T-helper 1 cell treated with Interleukin-12 subunit alpha and Interleukin-12 subunit beta and Interleukin-4 antibody, amounts not matched to agents 30 ng/mL and 1 ng/mL, for 36 hours (primary cell): ENCODE measurements at regions not wholly inside any gene's neighbourhood (a gene's known extent, or its start where the extent isn't known, plus 50 kb on each side); places are given as distances from the start of the nearest gene placed in this dataset.

Experiments
- intact Hi-C: fragments of 100-400 bp; cut with micrococcal nuclease; formaldehyde crosslinking; loops from one replicate; pipeline ENCODE4 v1.15.1; 2024

GRCh38 chr4:57278780-57279179 is 168.6 kb upstream of the IGFBP7 start:
- intact Hi-C loops: no loop called here

DNA sequence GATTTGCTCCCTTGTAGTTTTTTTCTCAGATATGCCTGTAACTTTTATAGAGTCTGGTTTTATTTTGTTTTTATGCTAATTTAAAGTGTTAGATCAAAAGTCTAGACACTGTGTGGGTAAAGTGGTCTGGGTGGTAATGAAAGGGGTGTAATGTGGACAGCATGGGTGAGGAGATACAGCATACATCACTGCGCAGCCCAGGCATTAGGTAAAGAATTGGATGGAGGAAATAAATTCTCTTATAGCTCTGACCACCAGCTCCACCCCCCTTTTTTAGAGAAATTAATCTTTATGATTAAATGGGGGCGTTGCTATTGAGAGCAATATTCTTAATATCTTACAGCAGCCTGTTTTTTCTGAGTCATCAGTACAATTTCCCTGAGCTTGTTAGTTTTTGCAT is 163.9 kb upstream of the IGFBP7 start:
- intact Hi-C loops: no loop called here

DNA sequence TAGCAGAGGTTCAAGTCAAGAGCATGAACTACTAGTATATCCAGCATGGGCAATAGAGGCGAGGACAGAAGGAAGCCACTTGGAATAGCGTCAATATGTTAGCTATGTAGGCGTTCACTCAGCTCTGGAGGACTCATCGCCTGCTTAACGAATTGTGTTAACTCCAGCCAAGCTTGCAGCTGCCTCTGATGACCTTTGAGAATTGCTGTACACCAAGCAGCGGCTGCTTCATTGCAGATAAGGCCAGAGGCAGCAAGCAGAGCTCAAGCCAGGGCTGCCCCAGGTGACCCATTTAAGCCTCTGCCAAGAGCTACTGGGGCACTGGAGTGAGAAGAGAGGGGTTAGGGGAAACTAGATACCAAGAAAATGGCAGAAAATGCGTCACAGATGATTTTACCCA is 160.2 kb upstream of the IGFBP7 start:
- intact Hi-C loops: no loop called here

GRCh38 chr4:57265831-57266582 is 155.8 kb upstream of the IGFBP7 start:
- intact Hi-C loops: no loop called here

DNA sequence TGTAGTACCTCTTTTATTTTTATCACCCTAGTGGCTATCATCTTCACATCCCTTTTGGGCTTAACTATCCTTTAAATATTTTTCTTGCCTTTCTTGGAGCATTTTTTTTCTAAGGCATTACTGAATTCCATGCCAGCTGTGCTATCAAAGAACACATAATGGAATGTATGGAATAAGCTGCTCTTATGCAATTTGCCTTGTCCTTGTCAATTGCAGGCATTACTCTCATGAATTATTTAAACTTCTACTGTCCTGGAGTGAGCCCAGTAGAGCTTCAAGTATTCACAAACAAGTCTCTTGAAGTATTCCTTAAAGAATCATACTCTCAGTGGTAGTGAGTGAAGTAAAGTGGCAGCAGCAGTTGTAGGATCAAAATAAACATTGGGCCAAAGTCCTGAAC is 144.6 kb upstream of the IGFBP7 start:
- intact Hi-C loops: no loop called here

DNA sequence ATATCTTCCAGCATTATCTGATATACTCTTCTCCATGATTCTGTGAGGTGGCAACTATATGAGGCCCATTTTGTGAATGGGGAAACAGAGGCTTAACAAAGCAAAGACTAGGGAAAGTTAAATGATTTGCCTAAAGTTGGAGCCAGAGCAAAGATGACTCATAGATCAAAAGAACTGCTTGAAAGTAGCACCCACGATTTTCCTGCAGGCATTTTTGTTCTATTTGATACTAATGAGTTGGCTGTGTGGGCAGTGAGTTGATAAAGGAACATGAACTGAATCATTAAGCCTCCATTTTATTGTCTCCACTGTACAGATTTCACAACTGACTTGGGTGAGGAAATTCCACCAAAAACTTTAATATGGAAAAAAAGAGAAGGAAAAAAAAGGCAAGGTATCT is 138.9 kb upstream of the IGFBP7 start:
- intact Hi-C loops: no loop called here

DNA sequence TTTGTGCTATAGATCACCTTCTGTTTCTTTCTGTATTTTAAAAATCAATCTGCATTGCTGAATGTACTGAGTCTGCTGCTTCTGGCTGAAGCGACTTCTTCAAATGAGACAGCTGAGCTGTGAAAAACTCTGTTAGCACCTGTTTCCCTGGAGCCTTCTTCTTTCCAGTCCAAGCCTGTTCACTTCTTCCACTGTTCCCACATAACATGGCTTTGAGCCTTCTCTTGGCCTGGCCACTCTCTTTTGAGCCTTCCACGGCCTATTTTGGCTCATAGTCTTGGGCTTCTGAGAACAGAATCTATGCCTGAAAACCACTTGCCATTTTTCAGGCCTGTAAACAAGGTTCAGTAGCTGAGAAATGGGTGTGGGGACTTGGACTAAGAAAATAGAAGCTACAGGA is 132.9 kb upstream of the IGFBP7 start:
- intact Hi-C loops: no loop called here

DNA sequence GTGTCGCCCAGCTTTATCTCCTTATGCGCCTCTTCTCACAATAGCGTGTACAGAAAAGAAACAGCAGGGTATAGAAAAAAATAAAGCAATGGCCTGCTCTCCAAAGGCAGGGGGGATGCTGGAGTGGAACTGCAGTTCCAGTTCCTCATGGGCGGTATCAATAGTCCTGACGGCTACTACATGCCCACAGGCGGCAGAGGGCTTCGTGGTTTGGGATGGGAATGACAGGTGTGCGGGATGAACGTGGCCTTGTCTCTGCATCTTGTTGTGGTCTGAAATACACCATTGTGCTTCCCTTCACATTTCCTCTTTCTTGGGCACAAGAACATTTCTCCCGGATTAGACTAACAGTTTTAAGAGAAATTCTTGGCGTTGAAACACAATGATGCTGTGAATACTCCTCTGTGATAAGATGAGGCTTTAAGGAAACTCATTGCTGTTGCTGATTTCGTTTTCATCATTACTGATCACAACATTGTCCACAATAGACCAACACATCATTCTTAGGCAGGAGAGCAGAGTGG is 124.1 kb upstream of the IGFBP7 start:
- intact Hi-C loops: no loop called here

- intact Hi-C loops: no loop called here
Observed at GRCh38 chr4:57233386-57233785, 123.2 kb upstream of the IGFBP7 start.

DNA sequence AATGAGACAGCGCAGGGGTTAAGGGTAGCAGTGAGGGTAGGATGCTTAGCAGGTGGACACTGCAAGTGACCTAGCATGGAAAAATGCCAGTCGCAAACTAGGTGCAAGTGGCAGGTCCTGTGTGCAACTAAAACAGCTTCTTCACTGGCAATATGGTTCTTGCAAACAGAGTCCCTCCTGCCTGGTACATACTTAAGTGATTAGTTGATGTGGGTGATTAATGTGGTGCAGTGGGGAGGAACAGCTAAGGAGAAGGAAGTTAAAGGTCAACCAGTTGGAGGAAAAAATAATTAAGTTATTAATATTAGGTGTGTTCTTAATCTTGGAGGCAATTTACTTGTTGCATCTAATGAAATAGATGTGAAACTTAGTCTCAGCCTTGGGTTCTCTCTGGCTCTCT is 121.6 kb upstream of the IGFBP7 start:
- intact Hi-C loops: no loop called here

- intact Hi-C loops: no loop called here
Observed at GRCh38 chr4:57220734-57221133, 110.5 kb upstream of the IGFBP7 start.

DNA sequence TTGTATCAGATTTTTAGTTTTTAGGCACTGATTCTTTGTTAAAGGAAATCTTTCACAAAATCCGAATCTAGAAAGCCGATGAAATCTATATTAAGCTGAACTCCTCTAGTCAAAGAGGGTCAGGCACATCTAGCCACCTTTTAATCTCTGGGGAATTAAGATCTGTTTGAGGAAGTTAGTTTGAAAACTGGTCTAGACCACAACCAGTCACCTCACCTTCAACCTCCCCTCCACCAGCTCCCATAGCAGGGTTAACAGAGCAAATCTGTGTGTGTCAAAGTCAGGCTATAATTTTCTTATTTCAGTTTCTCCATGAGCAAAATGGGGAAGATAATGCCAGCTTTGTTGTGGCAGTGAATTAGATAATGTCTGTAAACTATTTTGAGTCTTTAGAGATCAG is 110.0 kb upstream of the IGFBP7 start:
- intact Hi-C loops: no loop called here

DNA sequence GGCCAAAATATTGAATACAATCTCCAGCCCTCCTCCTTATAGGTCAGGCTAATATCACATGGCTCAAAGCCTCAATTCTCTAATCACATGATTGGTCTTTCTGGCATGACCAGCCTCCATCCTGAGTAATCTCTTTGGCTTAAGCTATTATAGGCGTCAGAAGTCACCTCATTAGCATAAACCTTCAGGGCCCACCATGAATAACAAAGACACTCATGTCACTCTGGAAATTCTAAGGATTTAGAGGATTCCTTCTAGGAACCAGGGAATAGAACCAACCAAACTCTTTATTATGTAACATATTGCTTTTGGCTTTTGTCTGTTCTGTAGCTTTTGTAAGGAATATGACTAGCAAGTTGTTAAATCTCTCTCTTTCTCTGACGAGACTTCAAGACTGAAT is 109.2 kb upstream of the IGFBP7 start:
- intact Hi-C loops: no loop called here

GRCh38 chr4:57214654-57215411 is 104.6 kb upstream of the IGFBP7 start:
- intact Hi-C loops: no loop called here

DNA sequence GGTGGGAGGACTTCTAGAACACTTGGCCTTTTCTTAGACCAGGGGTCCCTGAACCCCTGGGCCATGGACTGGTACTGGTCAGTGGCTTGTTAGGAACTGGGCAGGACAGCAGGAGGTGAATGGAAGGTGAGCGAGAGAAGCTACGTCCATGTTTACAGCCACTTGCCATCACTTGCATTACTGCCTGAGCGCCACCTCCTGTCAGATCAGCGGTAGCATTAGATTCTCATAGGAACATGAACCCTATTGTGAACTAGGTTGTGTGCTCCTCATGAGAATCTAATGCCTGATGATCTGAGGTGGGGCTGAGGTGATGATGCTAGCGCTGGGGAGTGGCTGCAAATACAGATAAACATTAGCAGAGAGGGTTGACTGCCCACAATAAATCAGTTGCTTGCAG is 100.9 kb upstream of the IGFBP7 start:
- intact Hi-C loops: no loop called here

DNA sequence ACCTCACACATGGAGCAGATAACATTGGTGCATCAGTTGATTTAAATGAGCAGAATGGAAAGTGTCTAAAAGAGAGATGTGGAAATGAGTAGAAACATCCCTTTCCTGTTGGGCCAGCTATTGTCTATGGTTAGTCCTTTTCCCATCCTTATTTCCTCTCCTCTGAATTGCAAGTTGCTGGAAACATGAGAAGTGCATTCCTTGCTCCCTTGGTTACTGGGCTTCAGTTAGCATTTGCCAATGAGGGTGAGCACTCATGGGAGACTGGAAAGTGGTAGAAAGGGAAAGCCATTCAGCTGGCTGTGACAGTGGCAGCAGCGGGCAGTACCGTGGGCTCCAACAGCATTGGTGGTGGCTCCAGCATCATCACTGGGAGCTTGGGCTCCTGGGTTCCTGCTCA is 96.0 kb upstream of the IGFBP7 start:
- intact Hi-C loops: no loop called here

GRCh38 chr4:57205580-57205979 is 95.4 kb upstream of the IGFBP7 start:
- intact Hi-C loops: no loop called here

GRCh38 chr4:57200799-57201327 is 90.7 kb upstream of the IGFBP7 start:
- intact Hi-C loops: no loop called here

- intact Hi-C loops: no loop called here
Observed at GRCh38 chr4:57199267-57199666, 89.1 kb upstream of the IGFBP7 start.

DNA sequence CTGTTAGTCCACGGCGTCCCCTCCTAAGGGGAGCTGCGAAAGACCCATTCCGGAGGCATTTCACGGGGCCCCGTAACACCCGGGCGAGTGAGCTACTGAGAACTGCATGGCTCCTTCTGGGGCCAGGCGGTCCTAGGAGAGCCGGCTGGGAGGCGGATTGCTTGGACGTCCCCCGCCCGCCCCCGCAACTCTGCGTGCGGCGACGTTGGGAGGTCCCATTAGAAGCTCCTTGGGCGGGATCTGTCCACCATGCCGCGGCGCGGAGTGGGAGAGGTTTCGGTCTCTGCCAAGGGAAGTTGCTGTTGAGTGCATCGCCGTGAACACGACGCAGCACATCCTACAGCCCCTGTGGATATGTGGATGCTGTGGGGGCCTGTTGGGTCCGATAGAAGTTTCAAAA is 85.4 kb upstream of the IGFBP7 start:
- intact Hi-C loops: no loop called here

- intact Hi-C loops: no loop called here
Observed at GRCh38 chr4:57194068-57194611, 84.0 kb upstream of the IGFBP7 start.

DNA sequence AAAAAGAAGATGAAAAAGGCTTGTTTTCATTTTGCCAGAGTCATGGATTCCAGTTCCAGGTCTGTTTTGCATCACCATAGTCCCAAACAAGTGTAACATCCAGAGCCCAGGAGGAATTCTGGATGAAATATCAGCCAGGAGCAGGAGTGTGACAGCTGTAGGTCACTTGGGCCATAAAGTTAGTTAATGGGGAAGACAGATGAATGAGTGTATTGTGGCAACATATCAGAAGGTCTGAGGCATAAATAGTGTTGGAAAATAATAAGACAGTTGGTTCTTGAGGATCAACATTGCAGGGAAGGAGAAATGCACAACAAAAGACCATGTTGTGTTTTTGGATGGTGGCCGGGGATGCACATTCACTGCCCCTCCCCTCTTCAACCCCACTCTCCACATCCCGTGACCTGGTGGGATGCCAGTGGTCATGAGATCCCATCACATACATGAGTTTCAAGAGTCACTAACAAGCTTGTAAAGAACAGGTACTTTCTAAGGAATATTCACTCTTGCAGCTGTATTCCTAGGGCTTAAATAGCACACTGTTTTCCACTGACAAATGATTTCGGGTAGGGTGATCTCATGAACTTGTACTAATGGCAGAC is 83.1 kb upstream of the IGFBP7 start:
- intact Hi-C loops: no loop called here
